K562 (cell line): ENCODE measurements at regions not wholly inside any gene's neighbourhood (a gene's known extent, or its start where the extent isn't known, plus 50 kb on each side); places are given as distances from the start of the nearest gene placed in this dataset.

Source experiments
- ATAC-seq: fragments of 200-7000 bp; cut with Tn5 transposase; 3 replicates; pipeline ENCODE4 v1.9.1; 2020; ENCODE audit warnings: moderate library complexity
- BruUV-seq: library from RNA; stranded (reverse); fragments of 400-500 nt; replicated peaks from 2 replicates; lab custom pipeline; 2021; lab: Mats Ljungman, UMichigan
- CTCF ChIA-PET: fragments of 300-600 bp; formaldehyde crosslinking; extraction: SDS; loops from one replicate; lab custom pipeline; 2021; ENCODE audit warnings: low intra/inter-chr PET ratio; lab: Yijun Ruan, JAX
- POLR2A ChIA-PET: fragments of 300-600, 350-650 bp; sonication (Branson Sonifier 250); formaldehyde crosslinking; extraction: SDS; loops from one replicate; lab custom pipeline; 2021; ENCODE audit warnings: antibody characterized with exemption, inconsistent platforms; lab: Yijun Ruan, JAX
- DNase-seq, 4 experiments: peaks; one replicate each; pipeline versions ENCODE4 v3.0.0 to v3.0.0-alpha.2; 2011 to 2018; ENCODE audit warnings: low spot score in 3 of 4, mixed read lengths in 3 of 4; ENCODE audit errors: extremely low read depth in 1 of 4
- FAIRE-seq: peaks from 2 replicates; lab custom pipeline; 2011; peaks lifted over from hg19 to GRCh38; lab: Jason Lieb, UNC
- H2AFZ ChIP-seq: 2 replicates; pipeline ENCODE4 v1.6.0; 2011; ENCODE audit warnings: low read depth, low read length, control low read depth, inconsistent platforms
- H3K27ac ChIP-seq: fragments of 200-600 bp; 3 replicates; pipeline ENCODE4 v1.8.0; 2011; ENCODE audit warnings: low read depth, mild to moderate bottlenecking, control low read depth, inconsistent platforms, low read length, moderate library complexity, mixed read lengths; ENCODE audit errors: extremely low read depth
- H3K27me3 ChIP-seq, 2 experiments: fragments of 300-600 bp in 1 of 2; 2 replicates in 1 of 2; 3 replicates in 1 of 2; pipeline versions ENCODE4 v1.6.0 to v1.8.0; 2011; ENCODE audit warnings: inconsistent platforms in 2 of 2, low read length in 2 of 2, mild to moderate bottlenecking in 1 of 2, mixed read lengths in 1 of 2, moderate library complexity in 1 of 2; ENCODE audit not compliant: control insufficient read depth in 2 of 2, insufficient read depth in 2 of 2
- H3K36me3 ChIP-seq: fragments of 300-600 bp; 3 replicates; pipeline ENCODE4 v1.8.0; 2011; ENCODE audit warnings: mild to moderate bottlenecking, low read length, inconsistent platforms; ENCODE audit not compliant: control insufficient read depth, insufficient read depth
- H3K4me1 ChIP-seq, 2 experiments: fragments of 200-600 bp in 1 of 2; replicated peaks in 1 of 2; 2 replicates in 1 of 2; 3 replicates in 1 of 2; pipeline versions ENCODE4 v1.5.1 to v1.8.0; 2011; ENCODE audit warnings: inconsistent platforms in 2 of 2, low read length in 2 of 2, mild to moderate bottlenecking in 1 of 2, mixed read lengths in 1 of 2, moderate library complexity in 1 of 2; ENCODE audit not compliant: control insufficient read depth in 2 of 2, insufficient read depth in 2 of 2
- H3K4me2 ChIP-seq: 2 replicates; pipeline ENCODE4 v1.6.1; 2011; ENCODE audit warnings: low read length, control low read depth, inconsistent platforms, mixed read lengths; ENCODE audit not compliant: insufficient read depth
- H3K4me3 ChIP-seq: fragments of 200-600 bp; sonication (generic), shearing (Covaris generic); 2 replicates; pipeline ENCODE4 v1.5.1; 2016; ENCODE audit warnings: control low read depth, inconsistent platforms
- H3K79me2 ChIP-seq: fragments of 200-600 bp; 3 replicates; pipeline ENCODE4 v1.8.0; 2011; ENCODE audit warnings: low read length, inconsistent platforms; ENCODE audit not compliant: control insufficient read depth, insufficient read depth
- H3K9ac ChIP-seq, 2 experiments: 2 replicates each; pipeline versions ENCODE4 v1.6.0 to v1.6.1; 2011; ENCODE audit warnings: low read depth in 2 of 2, low read length in 2 of 2, control low read depth in 1 of 2, inconsistent platforms in 1 of 2, mild to moderate bottlenecking in 1 of 2, mixed read lengths in 1 of 2; ENCODE audit not compliant: insufficient read depth in 1 of 2
- H3K9me1 ChIP-seq: one replicate; pipeline ENCODE4 v1.6.0; 2011; ENCODE audit warnings: inconsistent platforms, mild to moderate bottlenecking, low read length, moderate library complexity; ENCODE audit not compliant: control insufficient read depth, insufficient read depth
- H3K9me3 ChIP-seq: replicated peaks from 2 replicates; pipeline ENCODE4 v1.5.1; 2011; ENCODE audit warnings: low read depth, low read length, inconsistent platforms; ENCODE audit not compliant: control insufficient read depth, insufficient read depth
- H4K20me1 ChIP-seq: replicated peaks from 2 replicates; pipeline ENCODE4 v1.6.1; 2011; ENCODE audit warnings: low read length, inconsistent platforms, mixed read lengths; ENCODE audit not compliant: control insufficient read depth, insufficient read depth
- GABPB1 ChIP-seq: sonication (generic); formaldehyde crosslinking; IDR thresholded peaks from 2 replicates; pipeline ENCODE4 v1.8.0; 2022; ENCODE audit warnings: mild to moderate bottlenecking, missing genetic modification reagents
- ZNF3 ChIP-seq: fragments of 250-450 bp; sonication (Bioruptor Pico); IDR thresholded peaks from 2 replicates; pipeline ENCODE4 v1.5.0; 2021; ENCODE audit warnings: mild to moderate bottlenecking, moderate library complexity
- WGBS: fragments of 100-300 bp; shearing (Covaris generic); methylation state at CpG from one replicate; pipeline ENCODE4 v1.1.6; 2016; ENCODE audit warnings: low coverage, mixed read lengths; ENCODE audit not compliant: insufficient coverage; ENCODE audit errors: missing lambda C conversion rate; 5-methylcytosine and 5-hydroxymethylcytosine counted together
- in situ Hi-C: fragments of 300-500 bp; cut with MboI; formaldehyde crosslinking; loops from 4 replicates; pipeline ENCODE4 v1.15.0; 2018; ENCODE audit warnings: inconsistent platforms, mixed read lengths
- intact Hi-C: fragments of 100-400 bp; cut with micrococcal nuclease; formaldehyde crosslinking; loops from 2 replicates; pipeline ENCODE4 v1.14.2; 2022
- TF ChIP-seq, protein P1 (sequence below), 2 experiments: fragments of 150-350 bp in 1 of 2; IDR thresholded peaks; 2 replicates each; pipeline ENCODE4 v1.6.1; 2012 to 2016; ENCODE audit warnings: low read depth in 2 of 2, low read length in 2 of 2, mild to moderate bottlenecking in 1 of 2, moderate library complexity in 1 of 2
- TF ChIP-seq, protein P2 (sequence below): sonication (generic); formaldehyde crosslinking; IDR thresholded peaks from 2 replicates; pipeline ENCODE4 v1.8.0; 2022; ENCODE audit warnings: mild to moderate bottlenecking, low read depth, missing genetic modification reagents

DNA sequence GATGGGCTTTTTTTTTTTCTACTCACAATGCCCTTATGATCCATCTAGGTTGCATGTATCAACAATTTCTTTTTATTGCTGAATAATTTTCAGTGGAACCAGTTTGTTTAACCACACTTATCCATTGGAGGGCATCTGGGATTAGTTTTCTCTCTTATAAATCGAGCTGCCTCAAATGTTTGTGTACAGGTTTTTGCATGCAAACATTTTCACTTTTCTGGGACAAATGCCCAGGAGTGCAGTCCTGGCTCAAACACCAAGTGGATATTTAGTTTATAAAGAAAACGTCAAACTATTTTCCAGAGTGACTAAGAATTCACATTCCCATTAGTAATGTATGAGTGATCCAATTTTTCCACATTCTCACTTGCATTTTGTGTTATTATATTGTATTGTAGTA lies 313.4 kb downstream of the CXCL12 start (continued):
- TF ChIP-seq, protein P1, sequence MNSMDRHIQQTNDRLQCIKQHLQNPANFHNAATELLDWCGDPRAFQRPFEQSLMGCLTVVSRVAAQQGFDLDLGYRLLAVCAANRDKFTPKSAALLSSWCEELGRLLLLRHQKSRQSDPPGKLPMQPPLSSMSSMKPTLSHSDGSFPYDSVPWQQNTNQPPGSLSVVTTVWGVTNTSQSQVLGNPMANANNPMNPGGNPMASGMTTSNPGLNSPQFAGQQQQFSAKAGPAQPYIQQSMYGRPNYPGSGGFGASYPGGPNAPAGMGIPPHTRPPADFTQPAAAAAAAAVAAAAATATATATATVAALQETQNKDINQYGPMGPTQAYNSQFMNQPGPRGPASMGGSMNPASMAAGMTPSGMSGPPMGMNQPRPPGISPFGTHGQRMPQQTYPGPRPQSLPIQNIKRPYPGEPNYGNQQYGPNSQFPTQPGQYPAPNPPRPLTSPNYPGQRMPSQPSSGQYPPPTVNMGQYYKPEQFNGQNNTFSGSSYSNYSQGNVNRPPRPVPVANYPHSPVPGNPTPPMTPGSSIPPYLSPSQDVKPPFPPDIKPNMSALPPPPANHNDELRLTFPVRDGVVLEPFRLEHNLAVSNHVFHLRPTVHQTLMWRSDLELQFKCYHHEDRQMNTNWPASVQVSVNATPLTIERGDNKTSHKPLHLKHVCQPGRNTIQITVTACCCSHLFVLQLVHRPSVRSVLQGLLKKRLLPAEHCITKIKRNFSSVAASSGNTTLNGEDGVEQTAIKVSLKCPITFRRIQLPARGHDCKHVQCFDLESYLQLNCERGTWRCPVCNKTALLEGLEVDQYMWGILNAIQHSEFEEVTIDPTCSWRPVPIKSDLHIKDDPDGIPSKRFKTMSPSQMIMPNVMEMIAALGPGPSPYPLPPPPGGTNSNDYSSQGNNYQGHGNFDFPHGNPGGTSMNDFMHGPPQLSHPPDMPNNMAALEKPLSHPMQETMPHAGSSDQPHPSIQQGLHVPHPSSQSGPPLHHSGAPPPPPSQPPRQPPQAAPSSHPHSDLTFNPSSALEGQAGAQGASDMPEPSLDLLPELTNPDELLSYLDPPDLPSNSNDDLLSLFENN (IDR thresholded peaks at IDR 0.05; ENCODE audit: low read depth in 2 of 2, low read length in 2 of 2) = no peak
- TF ChIP-seq, protein P2, sequence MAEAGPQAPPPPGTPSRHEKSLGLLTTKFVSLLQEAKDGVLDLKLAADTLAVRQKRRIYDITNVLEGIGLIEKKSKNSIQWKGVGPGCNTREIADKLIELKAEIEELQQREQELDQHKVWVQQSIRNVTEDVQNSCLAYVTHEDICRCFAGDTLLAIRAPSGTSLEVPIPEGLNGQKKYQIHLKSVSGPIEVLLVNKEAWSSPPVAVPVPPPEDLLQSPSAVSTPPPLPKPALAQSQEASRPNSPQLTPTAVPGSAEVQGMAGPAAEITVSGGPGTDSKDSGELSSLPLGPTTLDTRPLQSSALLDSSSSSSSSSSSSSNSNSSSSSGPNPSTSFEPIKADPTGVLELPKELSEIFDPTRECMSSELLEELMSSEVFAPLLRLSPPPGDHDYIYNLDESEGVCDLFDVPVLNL (CRISPR knock-in tag) = no peak
- TF ChIP-seq GABPB1 (CRISPR knock-in tag) = no peak

DNA sequence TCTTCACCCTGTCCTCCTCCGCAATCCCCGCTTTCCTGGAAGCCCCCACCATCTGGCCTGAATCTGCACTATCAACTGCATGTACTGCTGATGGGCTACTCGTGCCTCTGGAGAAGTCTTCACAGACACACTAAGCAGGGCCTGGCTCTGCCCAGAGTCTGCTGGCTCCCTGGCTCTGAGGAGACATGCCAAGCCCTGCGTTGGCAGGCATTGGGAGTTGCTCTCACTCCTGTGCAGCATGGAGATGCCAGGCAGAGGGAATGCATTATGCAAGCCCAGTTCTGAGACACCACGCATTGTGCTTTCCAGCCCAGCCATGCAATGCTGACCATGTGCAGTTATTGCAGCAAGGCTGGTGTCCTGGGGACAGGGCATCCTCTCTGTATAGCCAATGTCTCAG lies 314.6 kb downstream of the CXCL12 start:
- ATAC-seq (no peak), DNase-seq (no peak), FAIRE-seq (no peak)
- Histone ChIP-seq H3K4me3 (no peak overlapping the region), H3K27ac (no peak overlapping the region), H3K9me1 (no peaks in the 10 kb centered on the region), H2AFZ (no peak overlapping the region), H3K36me3 (no peaks in the 10 kb centered on the region), H3K4me1 (no peaks in the 10 kb centered on the region), H3K9me3 (no peaks in the 10 kb centered on the region), H4K20me1 (no peaks in the 10 kb centered on the region), H3K27me3 (peaks cover 0 to 11% of the 10 kb centered on the region in 2 experiments; a peak in 1 of 5 replicates), H3K4me2 (no peak overlapping the region), H3K9ac (no peak overlapping the region), H3K79me2 (no peaks in the 10 kb centered on the region)
- in situ Hi-C loops (no loop called here), intact Hi-C loops (no loop called here)
- ChIA-PET CTCF (no interaction called here), POLR2A (no interaction called here)
- WGBS = 0% methylated on average over 5 of the region's 5 CpGs
- TF ChIP-seq ZNF3 (CRISPR knock-in tag) = no peak
- BruUV-seq = no TSS peak
